ENCODE measurements at regions not wholly inside any gene's neighbourhood (a gene's known extent, or its start where the extent isn't known, plus 50 kb on each side); places are given as distances from the start of the nearest gene placed in this dataset.

DNA sequence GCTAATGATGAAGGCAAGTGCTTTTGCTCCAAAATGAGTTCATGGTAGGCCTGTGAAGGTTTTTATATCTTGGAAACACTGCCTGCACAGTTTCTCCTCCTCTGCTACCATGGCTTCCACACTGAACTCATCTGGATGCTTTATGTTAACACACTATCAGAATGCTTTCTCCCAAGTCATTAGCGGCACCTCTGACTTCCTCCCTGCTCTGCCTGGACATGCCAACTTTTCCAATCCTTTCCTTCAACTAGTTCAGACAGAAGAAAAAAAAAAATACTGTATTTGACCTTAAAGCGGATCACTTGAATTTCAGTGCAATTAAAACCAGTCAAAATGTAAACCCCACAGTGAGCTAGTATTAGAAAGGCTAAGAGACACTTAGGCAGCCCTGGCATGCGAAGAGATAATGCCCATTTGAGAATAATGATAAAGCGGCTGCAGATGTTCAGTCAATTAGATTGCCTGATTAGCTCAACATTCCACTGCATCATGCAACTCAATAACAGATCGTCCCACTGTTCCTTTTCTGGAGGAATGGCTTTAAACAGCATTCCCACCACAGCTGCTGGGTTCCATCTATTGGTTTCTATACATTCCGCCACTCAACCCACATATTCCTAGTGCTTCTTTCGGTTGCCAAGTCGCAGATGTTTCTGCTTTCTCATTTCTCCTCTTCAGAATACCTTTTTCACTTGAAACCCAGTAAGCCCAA, 51.7 kb downstream of the CNTN3 start:
- TF ChIP-seq, protein P1, sequence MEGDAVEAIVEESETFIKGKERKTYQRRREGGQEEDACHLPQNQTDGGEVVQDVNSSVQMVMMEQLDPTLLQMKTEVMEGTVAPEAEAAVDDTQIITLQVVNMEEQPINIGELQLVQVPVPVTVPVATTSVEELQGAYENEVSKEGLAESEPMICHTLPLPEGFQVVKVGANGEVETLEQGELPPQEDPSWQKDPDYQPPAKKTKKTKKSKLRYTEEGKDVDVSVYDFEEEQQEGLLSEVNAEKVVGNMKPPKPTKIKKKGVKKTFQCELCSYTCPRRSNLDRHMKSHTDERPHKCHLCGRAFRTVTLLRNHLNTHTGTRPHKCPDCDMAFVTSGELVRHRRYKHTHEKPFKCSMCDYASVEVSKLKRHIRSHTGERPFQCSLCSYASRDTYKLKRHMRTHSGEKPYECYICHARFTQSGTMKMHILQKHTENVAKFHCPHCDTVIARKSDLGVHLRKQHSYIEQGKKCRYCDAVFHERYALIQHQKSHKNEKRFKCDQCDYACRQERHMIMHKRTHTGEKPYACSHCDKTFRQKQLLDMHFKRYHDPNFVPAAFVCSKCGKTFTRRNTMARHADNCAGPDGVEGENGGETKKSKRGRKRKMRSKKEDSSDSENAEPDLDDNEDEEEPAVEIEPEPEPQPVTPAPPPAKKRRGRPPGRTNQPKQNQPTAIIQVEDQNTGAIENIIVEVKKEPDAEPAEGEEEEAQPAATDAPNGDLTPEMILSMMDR (IDR thresholded peaks at IDR 0.05) = no peak
- no peak for TF ChIP-seq POLR2AphosphoS5 (IDR thresholded peaks at IDR 0.05; ENCODE audit: insufficient read depth in 1 of 2, low read depth in 1 of 2)
- no peak for TF ChIP-seq POLR2A (IDR thresholded peaks at IDR 0.05)

Data from vagina (tissue), 2 donors.